ENCODE measurements at regions not wholly inside any gene's neighbourhood (a gene's known extent, or its start where the extent isn't known, plus 50 kb on each side); places are given as distances from the start of the nearest gene placed in this dataset.

DNA sequence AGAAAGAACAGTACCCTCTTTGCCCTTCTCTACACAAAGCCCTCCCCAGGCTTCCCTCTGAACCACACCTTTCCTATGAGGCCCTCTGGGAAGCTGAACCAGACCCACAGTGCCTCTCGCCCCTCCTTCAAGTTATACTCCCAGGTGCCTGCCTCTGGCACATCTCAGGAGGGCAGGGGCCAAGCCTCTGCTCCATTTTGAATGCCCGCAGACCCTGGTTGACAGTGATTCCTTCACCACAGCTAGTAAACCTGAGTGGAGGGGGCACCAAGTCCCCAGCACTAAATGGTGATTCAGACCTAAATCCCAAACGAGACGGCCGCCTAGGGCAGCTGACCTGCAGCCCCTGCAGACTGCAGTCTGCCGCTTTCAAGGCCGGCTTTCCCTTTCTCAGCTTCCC, 230.5 kb upstream of the ZNF32 start:
- TF ChIP-seq, protein P1, sequence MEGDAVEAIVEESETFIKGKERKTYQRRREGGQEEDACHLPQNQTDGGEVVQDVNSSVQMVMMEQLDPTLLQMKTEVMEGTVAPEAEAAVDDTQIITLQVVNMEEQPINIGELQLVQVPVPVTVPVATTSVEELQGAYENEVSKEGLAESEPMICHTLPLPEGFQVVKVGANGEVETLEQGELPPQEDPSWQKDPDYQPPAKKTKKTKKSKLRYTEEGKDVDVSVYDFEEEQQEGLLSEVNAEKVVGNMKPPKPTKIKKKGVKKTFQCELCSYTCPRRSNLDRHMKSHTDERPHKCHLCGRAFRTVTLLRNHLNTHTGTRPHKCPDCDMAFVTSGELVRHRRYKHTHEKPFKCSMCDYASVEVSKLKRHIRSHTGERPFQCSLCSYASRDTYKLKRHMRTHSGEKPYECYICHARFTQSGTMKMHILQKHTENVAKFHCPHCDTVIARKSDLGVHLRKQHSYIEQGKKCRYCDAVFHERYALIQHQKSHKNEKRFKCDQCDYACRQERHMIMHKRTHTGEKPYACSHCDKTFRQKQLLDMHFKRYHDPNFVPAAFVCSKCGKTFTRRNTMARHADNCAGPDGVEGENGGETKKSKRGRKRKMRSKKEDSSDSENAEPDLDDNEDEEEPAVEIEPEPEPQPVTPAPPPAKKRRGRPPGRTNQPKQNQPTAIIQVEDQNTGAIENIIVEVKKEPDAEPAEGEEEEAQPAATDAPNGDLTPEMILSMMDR (IDR thresholded peaks at IDR 0.05; ENCODE audit: low read depth, low read length), result no peak
- no peak for DNase-seq (ENCODE audit: low read depth, low spot score)
- in situ Hi-C loops (cut with HindIII; ENCODE audit: low sequenced_read_pairs), result no loop called here
- H3K4me3 ChIP-seq (ENCODE audit: low read depth, low read length), result no peak overlapping the region

DNA sequence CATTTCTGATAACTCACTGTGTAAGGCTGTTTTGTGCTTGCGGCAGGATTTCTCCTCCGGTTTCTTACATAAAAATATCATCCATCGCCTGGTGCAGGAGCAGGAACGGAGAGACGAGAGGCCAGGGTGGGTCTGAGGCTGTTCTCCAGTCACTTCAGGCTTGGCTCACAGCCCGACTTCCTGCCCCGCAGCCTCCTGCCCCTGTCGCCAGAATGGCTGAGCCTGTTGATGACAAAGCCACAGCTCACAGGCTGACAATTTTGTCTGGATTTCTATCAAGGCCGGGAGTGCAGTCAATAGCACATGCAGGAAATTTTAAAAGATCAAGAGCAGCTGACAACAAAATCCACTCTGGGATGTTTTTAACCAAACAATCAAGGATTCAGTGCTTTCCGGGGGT, 229.7 kb upstream of the ZNF32 start:
- no peak overlapping the region for H3K4me3 ChIP-seq (ENCODE audit: low read depth, low read length)
- TF ChIP-seq, protein P1 (IDR thresholded peaks at IDR 0.05; ENCODE audit: low read depth, low read length), result no peak
- DNase-seq (ENCODE audit: low read depth, low spot score), result no peak
- in situ Hi-C loops (cut with HindIII; ENCODE audit: low sequenced_read_pairs), result no loop called here

DNA sequence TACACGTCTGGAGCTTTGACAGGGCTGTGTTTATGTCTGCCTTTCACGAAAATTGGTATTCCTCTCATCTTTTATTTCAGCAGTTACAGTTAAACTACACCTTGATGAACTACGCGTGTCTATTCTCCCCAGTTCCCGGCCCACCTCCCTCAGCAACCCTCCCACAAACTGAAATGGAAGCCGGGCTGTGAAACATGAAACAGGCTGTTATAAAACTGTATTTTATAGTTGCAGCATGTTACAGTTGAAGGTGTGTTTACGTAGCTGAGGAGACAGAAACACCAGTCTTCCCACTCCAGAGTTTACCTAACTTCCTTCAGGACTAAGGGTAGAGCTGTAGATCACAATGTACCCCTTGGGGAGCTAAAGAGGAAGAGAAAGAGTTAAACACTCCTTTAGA, 228.3 kb upstream of the ZNF32 start:
- in situ Hi-C loops (cut with HindIII; ENCODE audit: low sequenced_read_pairs), result no loop called here
- TF ChIP-seq, protein P1 (IDR thresholded peaks at IDR 0.05; ENCODE audit: low read depth, low read length), result no peak
- DNase-seq (ENCODE audit: low read depth, low spot score), result no peak
- no peak overlapping the region for H3K4me3 ChIP-seq (ENCODE audit: low read depth, low read length)

DNA sequence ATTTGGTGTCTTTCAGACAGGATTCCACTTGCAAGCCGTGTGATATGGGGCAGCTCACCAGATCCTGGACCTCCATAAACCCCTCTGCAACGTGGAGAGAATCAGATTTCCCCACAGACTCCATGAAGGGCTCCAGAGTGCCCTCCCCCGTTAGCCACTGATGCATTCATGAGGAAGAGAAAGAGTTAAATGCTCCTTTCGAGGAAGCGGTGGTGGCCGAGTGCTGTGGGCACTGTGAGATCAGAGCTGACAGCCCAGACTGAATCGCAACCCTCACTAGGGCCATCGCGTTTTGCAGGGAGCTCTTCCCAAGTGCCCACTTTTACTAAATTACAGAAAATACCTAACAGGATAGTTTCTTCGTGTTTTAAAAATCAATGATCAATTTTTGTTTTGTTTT, 226.3 kb upstream of the ZNF32 start:
- in situ Hi-C loops (cut with HindIII; ENCODE audit: low sequenced_read_pairs), result no loop called here
- no peak for DNase-seq (ENCODE audit: low read depth, low spot score)
- TF ChIP-seq, protein P1 (IDR thresholded peaks at IDR 0.05; ENCODE audit: low read depth, low read length), result no peak
- H3K4me3 ChIP-seq (ENCODE audit: low read depth, low read length), result no peak overlapping the region

DNA sequence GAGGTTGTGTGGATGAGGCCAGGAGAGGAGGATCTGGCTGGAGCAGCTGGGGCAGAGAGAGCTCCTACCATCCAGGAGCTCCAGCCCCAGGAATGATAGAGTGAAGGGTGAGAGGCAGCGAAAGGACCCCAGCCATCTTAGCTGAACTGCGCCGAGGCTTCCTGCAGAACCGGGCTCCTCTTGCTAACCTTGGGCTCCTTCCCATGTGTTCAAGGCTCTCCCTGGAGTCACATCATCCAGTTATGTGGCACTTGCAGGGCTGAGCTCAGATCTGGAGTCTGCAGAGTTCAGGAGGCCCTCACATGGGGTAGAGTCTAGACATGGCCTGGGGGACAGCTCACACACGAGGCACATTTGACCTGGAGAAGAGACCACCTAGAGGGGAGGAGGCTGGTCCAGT, 225.0 kb upstream of the ZNF32 start:
- TF ChIP-seq, protein P1 (IDR thresholded peaks at IDR 0.05; ENCODE audit: low read depth, low read length), result no peak
- DNase-seq (ENCODE audit: low read depth, low spot score), result no peak
- no peak overlapping the region for H3K4me3 ChIP-seq (ENCODE audit: low read depth, low read length)
- in situ Hi-C loops (cut with HindIII; ENCODE audit: low sequenced_read_pairs), result no loop called here

DNA sequence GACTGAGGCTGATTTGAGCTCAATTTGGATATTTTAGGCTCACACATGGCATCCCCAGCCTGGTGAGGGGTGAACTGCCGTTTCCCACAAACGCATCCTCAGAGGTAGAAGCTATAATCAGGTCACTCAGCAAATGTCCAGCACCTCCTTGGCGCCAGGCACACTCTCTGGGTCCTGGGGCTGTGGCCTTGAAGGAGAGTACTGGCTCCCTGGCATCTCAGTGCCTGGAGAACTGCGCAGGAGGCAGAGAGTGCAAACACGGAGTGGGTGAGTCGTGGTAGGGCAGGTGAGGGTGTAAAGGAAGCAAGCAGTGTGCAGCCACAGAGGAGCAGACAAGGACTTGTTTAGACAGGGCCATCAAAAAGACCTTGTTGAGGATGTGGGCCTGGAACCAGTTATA, 224.0 kb upstream of the ZNF32 start:
- in situ Hi-C loops (cut with HindIII; ENCODE audit: low sequenced_read_pairs), result no loop called here
- no peak overlapping the region for H3K4me3 ChIP-seq (ENCODE audit: low read depth, low read length)
- DNase-seq (ENCODE audit: low read depth, low spot score), result no peak
- TF ChIP-seq, protein P1 (IDR thresholded peaks at IDR 0.05; ENCODE audit: low read depth, low read length), result no peak

DNA sequence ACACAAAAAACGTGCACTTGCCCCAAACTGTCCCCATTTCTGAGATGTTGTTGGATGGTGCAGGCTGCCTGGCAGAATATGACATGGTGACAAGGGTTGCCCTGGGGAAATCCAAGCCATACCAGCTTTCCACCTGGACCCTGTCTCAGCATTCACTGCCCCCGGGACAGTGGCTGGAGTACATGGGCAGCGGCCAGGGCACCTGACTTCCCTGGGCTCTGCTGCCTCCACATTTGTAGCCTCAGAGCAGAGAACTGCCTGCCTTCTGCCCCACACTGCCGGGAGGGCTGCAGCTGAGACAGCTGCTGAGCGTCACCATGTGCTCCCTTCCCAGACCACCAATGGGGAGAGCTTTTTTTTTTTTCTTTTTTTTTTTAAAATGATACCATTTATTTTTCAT, 222.9 kb upstream of the ZNF32 start:
- TF ChIP-seq, protein P1 (IDR thresholded peaks at IDR 0.05; ENCODE audit: low read depth, low read length), result no peak
- in situ Hi-C loops (cut with HindIII; ENCODE audit: low sequenced_read_pairs), result no loop called here
- H3K4me3 ChIP-seq (ENCODE audit: low read depth, low read length), result no peak overlapping the region
- no peak for DNase-seq (ENCODE audit: low read depth, low spot score)
